CD4-positive, alpha-beta T cell (primary cell): ENCODE measurements at regions not wholly inside any gene's neighbourhood (a gene's known extent, or its start where the extent isn't known, plus 50 kb on each side); places are given as distances from the start of the nearest gene placed in this dataset.

Source experiments
- ATAC-seq: fragments of 200-7000 bp; cut with Tn5 transposase; one replicate; pipeline ENCODE4 v1.10.0; 2022; ENCODE audit warnings: mild to moderate bottlenecking; ENCODE audit not compliant: poor library complexity
- CTCF ChIA-PET: fragments of 350-600 bp; sonication (Branson Sonifier 250); formaldehyde crosslinking; loops from one replicate; lab custom pipeline; 2021; ENCODE audit warnings: antibody characterized with exemption, inconsistent platforms; lab: Charles Lee
- POLR2A ChIA-PET: fragments of 350-600 bp; sonication (Branson Sonifier 250); formaldehyde crosslinking; loops from one replicate; lab custom pipeline; 2021; ENCODE audit warnings: antibody characterized with exemption, inconsistent platforms; lab: Charles Lee
- DNase-seq, 14 experiments: peaks; one replicate each; pipeline ENCODE4 v3.0.0-alpha.2; 2013 to 2020; ENCODE audit warnings: mixed read lengths in 2 of 14
- H3K27ac ChIP-seq, 2 donors: one replicate each; pipeline versions ENCODE4 v1.5.1 to v1.7.0; 2013; ENCODE audit warnings: low read length in 2 of 2, low read depth in 1 of 2, mild to moderate bottlenecking in 1 of 2
- H3K27me3 ChIP-seq, 2 experiments: 1 replicate in 1 of 2; 2 replicates in 1 of 2; pipeline versions ENCODE4 v1.6.1 to v1.7.0; 2013; ENCODE audit warnings: low read length in 2 of 2, control low read depth in 1 of 2, mild to moderate bottlenecking in 1 of 2, moderate library complexity in 1 of 2; ENCODE audit not compliant: insufficient read depth in 2 of 2, control insufficient read depth in 1 of 2
- H3K36me3 ChIP-seq: one replicate; pipeline ENCODE4 v1.6.1; 2013; ENCODE audit warnings: low read length, control low read depth; ENCODE audit not compliant: insufficient read depth
- H3K4me1 ChIP-seq: one replicate; pipeline ENCODE4 v1.6.1; 2013; ENCODE audit warnings: low read length, control low read depth; ENCODE audit not compliant: insufficient read depth
- H3K4me3 ChIP-seq: one replicate; pipeline ENCODE4 v1.5.1; 2013; ENCODE audit warnings: mild to moderate bottlenecking, low read length, moderate library complexity
- H3K9me3 ChIP-seq, 2 experiments: 1 replicate in 1 of 2; 2 replicates in 1 of 2; pipeline versions ENCODE4 v1.6.1 to v1.7.0; 2013; ENCODE audit warnings: low read length in 2 of 2, mild to moderate bottlenecking in 2 of 2, control low read depth in 1 of 2, moderate library complexity in 1 of 2; ENCODE audit not compliant: control insufficient read depth in 1 of 2, insufficient read depth in 1 of 2
- H3K27ac Mint-ChIP-seq: one replicate; pipeline ENCODE4 v1.8.0; 2020; ENCODE audit warnings: mixed read lengths
- H3K27me3 Mint-ChIP-seq: one replicate; pipeline ENCODE4 v1.8.0; 2021; ENCODE audit warnings: mixed read lengths
- H3K36me3 Mint-ChIP-seq: one replicate; pipeline ENCODE4 v1.8.0; 2021; ENCODE audit warnings: low read depth, mixed read lengths
- H3K4me1 Mint-ChIP-seq: one replicate; pipeline ENCODE4 v1.8.0; 2021; ENCODE audit warnings: low read depth, mixed read lengths
- H3K4me3 Mint-ChIP-seq: one replicate; pipeline ENCODE4 v1.8.0; 2020; ENCODE audit warnings: mild to moderate bottlenecking, mixed read lengths
- H3K9me3 Mint-ChIP-seq: one replicate; pipeline ENCODE4 v1.8.0; 2020; ENCODE audit warnings: mixed read lengths
- intact Hi-C, 2 experiments: fragments of 100-400 bp; cut with DNase I in 1 of 2; cut with micrococcal nuclease in 1 of 2; formaldehyde crosslinking; loops; one replicate each; pipeline versions ENCODE4 v1.15.1 to v1.9.0; 2023 to 2025; cut with DNase I, micrococcal nuclease
- TF ChIP-seq, protein P1 (sequence below): fragments of 200-600 bp; IDR thresholded peaks from one replicate; pipeline ENCODE4 v1.8.0; 2022; ENCODE audit warnings: antibody characterized with exemption, mild to moderate bottlenecking

DNA sequence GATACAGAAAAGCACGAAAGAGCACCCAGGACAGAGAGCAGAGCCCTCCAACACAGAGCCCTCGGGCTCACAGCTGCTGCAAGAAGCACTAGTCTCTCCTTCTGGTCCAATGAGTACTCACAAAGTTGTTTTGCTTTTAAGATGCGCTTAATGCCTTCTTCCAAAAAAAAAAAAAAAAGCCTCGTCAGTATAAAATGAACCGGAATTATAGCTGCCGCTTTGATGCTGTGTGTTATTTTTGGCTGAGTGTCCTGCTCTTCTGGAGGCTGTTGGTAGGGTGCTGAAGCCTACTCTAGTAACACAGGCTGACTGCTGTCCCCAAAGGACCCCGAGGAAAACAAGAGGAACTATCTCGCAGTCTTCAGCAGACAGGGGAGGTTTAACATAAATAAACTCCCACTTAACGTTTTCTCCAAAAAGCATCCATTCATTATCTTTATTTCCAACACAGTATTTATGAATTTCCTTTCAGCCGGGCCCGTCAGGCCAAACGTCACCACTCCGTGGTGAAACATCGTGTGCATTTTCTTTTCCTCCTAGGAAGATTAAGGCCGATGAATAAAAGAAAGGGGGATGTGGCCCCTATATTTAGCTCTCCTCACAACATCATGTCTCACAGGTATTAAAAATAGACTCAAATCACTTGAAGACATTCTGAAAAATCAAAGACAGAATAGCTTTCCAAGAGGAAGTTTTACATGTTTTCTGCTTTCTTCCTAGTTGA, 213.7 kb upstream of the PPARGC1A start:
- Histone ChIP-seq H3K27me3 (no peaks in the 10 kb centered on the region), H3K36me3 (no peaks in the 10 kb centered on the region), H3K4me1 (no peaks in the 10 kb centered on the region), H3K9me3 (no peaks in the 10 kb centered on the region), H3K27ac (no peak overlapping the region), H3K4me3 (no peak overlapping the region)
- no peak for DNase-seq
- peaks cover 14% of the 10 kb centered on the region for H3K9me3 Mint-ChIP-seq
- ATAC-seq: no peak
- CTCF ChIA-PET: interaction anchor here (0.6 kb wide), 1 partner anchor 14 kb away, joined by 3 read pairs; no protein-coding TSS in a partner anchor
- intact Hi-C loops: no loop called here
- H3K36me3 Mint-ChIP-seq: no peaks in the 10 kb centered on the region
- POLR2A ChIA-PET: no interaction called here
- no peak overlapping the region for H3K4me3 Mint-ChIP-seq
- TF ChIP-seq, protein P1, sequence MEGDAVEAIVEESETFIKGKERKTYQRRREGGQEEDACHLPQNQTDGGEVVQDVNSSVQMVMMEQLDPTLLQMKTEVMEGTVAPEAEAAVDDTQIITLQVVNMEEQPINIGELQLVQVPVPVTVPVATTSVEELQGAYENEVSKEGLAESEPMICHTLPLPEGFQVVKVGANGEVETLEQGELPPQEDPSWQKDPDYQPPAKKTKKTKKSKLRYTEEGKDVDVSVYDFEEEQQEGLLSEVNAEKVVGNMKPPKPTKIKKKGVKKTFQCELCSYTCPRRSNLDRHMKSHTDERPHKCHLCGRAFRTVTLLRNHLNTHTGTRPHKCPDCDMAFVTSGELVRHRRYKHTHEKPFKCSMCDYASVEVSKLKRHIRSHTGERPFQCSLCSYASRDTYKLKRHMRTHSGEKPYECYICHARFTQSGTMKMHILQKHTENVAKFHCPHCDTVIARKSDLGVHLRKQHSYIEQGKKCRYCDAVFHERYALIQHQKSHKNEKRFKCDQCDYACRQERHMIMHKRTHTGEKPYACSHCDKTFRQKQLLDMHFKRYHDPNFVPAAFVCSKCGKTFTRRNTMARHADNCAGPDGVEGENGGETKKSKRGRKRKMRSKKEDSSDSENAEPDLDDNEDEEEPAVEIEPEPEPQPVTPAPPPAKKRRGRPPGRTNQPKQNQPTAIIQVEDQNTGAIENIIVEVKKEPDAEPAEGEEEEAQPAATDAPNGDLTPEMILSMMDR: no peak
- H3K4me1 Mint-ChIP-seq: no peaks in the 10 kb centered on the region
- no peak overlapping the region for H3K27ac Mint-ChIP-seq
- no peaks in the 10 kb centered on the region for H3K27me3 Mint-ChIP-seq

DNA sequence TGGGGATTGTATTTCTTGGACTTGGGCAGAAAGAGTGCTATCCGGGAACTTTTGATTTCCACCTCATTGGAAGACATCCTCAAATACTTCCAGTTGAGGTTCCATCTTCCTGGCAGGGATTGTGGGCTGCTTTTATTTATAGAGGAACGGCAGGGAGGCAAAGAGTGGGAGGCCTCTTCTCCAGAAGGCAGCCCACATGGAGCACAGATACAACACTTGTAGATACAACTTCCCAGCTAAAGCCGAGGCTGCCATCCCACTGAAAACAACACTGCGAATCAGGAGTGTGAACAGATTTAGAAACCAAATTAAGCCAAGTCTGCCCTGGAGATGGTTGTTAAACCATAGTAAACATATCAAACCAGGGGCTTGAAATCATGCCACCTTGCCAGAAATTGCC, 212.8 kb upstream of the PPARGC1A start:
- ChIA-PET CTCF (interaction anchor here (0.6 kb wide), 1 partner anchor 13 kb away, joined by 3 read pairs; no protein-coding TSS in a partner anchor), POLR2A (no interaction called here)
- H3K36me3 ChIP-seq: no peaks in the 10 kb centered on the region
- no peak overlapping the region for H3K4me3 Mint-ChIP-seq
- no peaks in the 10 kb centered on the region for H3K4me1 ChIP-seq
- H3K9me3 Mint-ChIP-seq: peaks cover 12% of the 10 kb centered on the region
- ATAC-seq (no peak), DNase-seq (no peak)
- H3K27me3 ChIP-seq: no peaks in the 10 kb centered on the region
- no peaks in the 10 kb centered on the region for H3K27me3 Mint-ChIP-seq
- TF ChIP-seq, protein P1: no peak
- H3K27ac Mint-ChIP-seq: no peak overlapping the region
- no peak overlapping the region for H3K27ac ChIP-seq
- intact Hi-C loops: no loop called here
- no peak overlapping the region for H3K4me3 ChIP-seq
- no peaks in the 10 kb centered on the region for H3K4me1 Mint-ChIP-seq
- H3K9me3 ChIP-seq: no peaks in the 10 kb centered on the region
- H3K36me3 Mint-ChIP-seq: no peaks in the 10 kb centered on the region

DNA sequence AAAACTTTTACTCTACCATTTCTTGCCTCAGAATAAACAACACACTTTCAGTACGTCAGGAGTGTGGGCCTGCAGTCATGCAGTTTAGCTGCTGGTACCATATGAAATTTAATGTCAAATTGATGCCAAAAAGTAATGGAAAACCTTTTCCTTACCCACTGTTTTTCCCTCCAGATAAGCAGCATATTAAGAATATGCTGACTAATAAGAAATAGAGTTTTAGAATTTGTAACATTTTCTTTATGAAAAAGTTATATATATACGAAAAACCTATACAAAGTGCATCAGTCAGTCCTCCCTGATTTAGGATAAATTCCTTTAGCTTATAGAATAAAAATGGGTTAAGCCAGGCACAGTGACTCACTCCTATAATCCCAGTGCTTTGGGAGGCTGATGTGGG, 206.8 kb upstream of the PPARGC1A start:
- H3K9me3 Mint-ChIP-seq: peaks cover 8% of the 10 kb centered on the region
- intact Hi-C loops: no loop called here
- DNase-seq: no peak
- CTCF ChIA-PET: no interaction called here
- no peaks in the 10 kb centered on the region for H3K4me1 ChIP-seq
- TF ChIP-seq, protein P1: no peak
- ATAC-seq: no peak
- H3K4me3 ChIP-seq: no peak overlapping the region
- POLR2A ChIA-PET: no interaction called here
- H3K9me3 ChIP-seq: no peaks in the 10 kb centered on the region
- H3K27ac Mint-ChIP-seq: no peak overlapping the region
- H3K36me3 ChIP-seq: no peaks in the 10 kb centered on the region
- no peak overlapping the region for H3K27ac ChIP-seq
- no peaks in the 10 kb centered on the region for H3K27me3 ChIP-seq
- no peaks in the 10 kb centered on the region for H3K4me1 Mint-ChIP-seq
- no peaks in the 10 kb centered on the region for H3K27me3 Mint-ChIP-seq
- H3K4me3 Mint-ChIP-seq: no peak overlapping the region
- H3K36me3 Mint-ChIP-seq: no peaks in the 10 kb centered on the region
